Immature natural killer cell (primary cell): ENCODE measurements at regions not wholly inside any gene's neighbourhood (a gene's known extent, or its start where the extent isn't known, plus 50 kb on each side); places are given as distances from the start of the nearest gene placed in this dataset.
"Not testable (repeated sequence)": the region's sequence is repeated elsewhere in the genome, so short reads cannot be mapped to it uniquely, and the experiment has no call there.

Experiments used
- DNase-seq, 3 donors: peaks; one replicate each; pipeline ENCODE4 v3.0.0; 2022; ENCODE audit warnings: mixed read lengths in 1 of 3
- H3K27ac Mint-ChIP-seq, 6 donors: one replicate each; pipeline ENCODE4 v1.8.0; 2020; ENCODE audit warnings: mixed read lengths in 6 of 6, mild to moderate bottlenecking in 5 of 6, inconsistent platforms in 4 of 6, moderate library complexity in 3 of 6
- H3K27me3 Mint-ChIP-seq, 3 donors: one replicate each; pipeline ENCODE4 v1.8.0; 2020 to 2021; ENCODE audit warnings: low read depth in 3 of 3, mild to moderate bottlenecking in 3 of 3, mixed read lengths in 3 of 3, moderate library complexity in 3 of 3, inconsistent platforms in 1 of 3
- H3K36me3 Mint-ChIP-seq, 3 donors: one replicate each; pipeline ENCODE4 v1.8.0; 2020; ENCODE audit warnings: mixed read lengths in 3 of 3, inconsistent platforms in 2 of 3, mild to moderate bottlenecking in 2 of 3
- H3K4me1 Mint-ChIP-seq, 2 donors: one replicate each; pipeline ENCODE4 v1.8.0; 2020; ENCODE audit warnings: inconsistent platforms in 2 of 2, mild to moderate bottlenecking in 2 of 2, mixed read lengths in 2 of 2, moderate library complexity in 1 of 2
- H3K4me3 Mint-ChIP-seq, 5 donors: one replicate each; pipeline ENCODE4 v1.8.0; 2020; ENCODE audit warnings: mild to moderate bottlenecking in 5 of 5, mixed read lengths in 5 of 5, inconsistent platforms in 3 of 5, moderate library complexity in 3 of 5
- H3K9me3 Mint-ChIP-seq, 6 donors: one replicate each; pipeline ENCODE4 v1.8.0; 2020; ENCODE audit warnings: mild to moderate bottlenecking in 6 of 6, mixed read lengths in 6 of 6, inconsistent platforms in 4 of 6, moderate library complexity in 3 of 6

DNA sequence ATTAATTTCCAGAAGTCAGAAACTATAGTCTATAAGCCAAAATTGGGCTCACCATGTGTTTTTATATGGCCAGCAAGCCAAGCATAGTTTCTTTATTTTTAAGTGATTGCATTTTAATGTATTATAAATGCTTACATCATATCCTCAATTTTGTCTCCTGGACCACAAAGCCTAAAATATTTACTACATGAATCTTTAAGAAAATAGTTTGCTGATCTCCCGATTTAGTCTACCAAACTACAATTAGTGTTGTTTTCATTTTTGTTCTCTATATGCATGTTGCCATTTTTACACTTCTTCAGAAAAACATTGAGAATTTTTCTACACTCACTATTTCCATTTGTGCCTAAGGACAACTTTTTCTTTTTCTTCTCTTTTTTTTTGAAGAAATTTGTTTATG is 954.5 kb upstream of the ADAMTS5 start:
- not testable (repeated sequence) for H3K36me3 Mint-ChIP-seq, H3K27ac Mint-ChIP-seq, DNase-seq, H3K27me3 Mint-ChIP-seq, H3K4me3 Mint-ChIP-seq, H3K4me1 Mint-ChIP-seq
- peaks cover 4 to 26% (median 14%) of the 10 kb centered on the region in 6 donors for H3K9me3 Mint-ChIP-seq

- H3K36me3 Mint-ChIP-seq, H3K4me1 Mint-ChIP-seq, H3K27ac Mint-ChIP-seq, H3K4me3 Mint-ChIP-seq, DNase-seq, H3K27me3 Mint-ChIP-seq: not testable (repeated sequence)
- H3K9me3 Mint-ChIP-seq, result peaks cover 4 to 21% (median 11%) of the 10 kb centered on the region in 6 donors
These were observed 951.1 kb upstream of the ADAMTS5 start for GRCh38 chr21:27917966-27918365.

- not testable (repeated sequence) for H3K27ac Mint-ChIP-seq, H3K4me3 Mint-ChIP-seq, H3K36me3 Mint-ChIP-seq, H3K27me3 Mint-ChIP-seq, DNase-seq, H3K4me1 Mint-ChIP-seq
- peaks cover 4 to 20% (median 11%) of the 10 kb centered on the region in 6 donors for H3K9me3 Mint-ChIP-seq
These were observed 949.4 kb upstream of the ADAMTS5 start for GRCh38 chr21:27916326-27916725.

DNA sequence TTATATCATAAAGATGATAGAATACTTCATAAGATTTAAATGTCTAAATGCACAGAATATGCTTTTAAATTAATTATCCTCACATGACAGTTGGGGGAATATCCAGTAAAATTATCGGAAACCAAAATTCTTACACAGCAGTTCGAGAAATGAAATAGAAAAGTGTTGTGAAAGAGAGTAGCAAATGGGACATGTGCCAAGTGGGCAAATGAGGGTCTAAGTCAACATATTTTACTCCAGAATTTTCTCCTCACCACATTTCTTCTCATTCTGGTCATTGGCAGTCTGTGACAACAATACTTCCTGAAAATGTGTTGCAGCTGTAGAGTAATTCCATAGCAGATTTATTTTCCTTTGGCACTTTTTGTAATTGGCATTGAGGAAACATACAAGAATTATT is 945.2 kb upstream of the ADAMTS5 start:
- H3K9me3 Mint-ChIP-seq, result peaks cover 0 to 12% (median 7%) of the 10 kb centered on the region in 6 donors
- not testable (repeated sequence) for DNase-seq, H3K27me3 Mint-ChIP-seq, H3K4me3 Mint-ChIP-seq, H3K4me1 Mint-ChIP-seq, H3K27ac Mint-ChIP-seq, H3K36me3 Mint-ChIP-seq

- not testable (repeated sequence) for H3K27me3 Mint-ChIP-seq, H3K36me3 Mint-ChIP-seq, H3K9me3 Mint-ChIP-seq, H3K27ac Mint-ChIP-seq, H3K4me1 Mint-ChIP-seq, H3K4me3 Mint-ChIP-seq, DNase-seq
These were observed 942.6 kb upstream of the ADAMTS5 start for GRCh38 chr21:27909487-27909886.

- H3K27ac Mint-ChIP-seq, H3K27me3 Mint-ChIP-seq, H3K36me3 Mint-ChIP-seq, H3K4me3 Mint-ChIP-seq, DNase-seq, H3K4me1 Mint-ChIP-seq: not testable (repeated sequence)
- peaks cover 0 to 11% (median 2%) of the 10 kb centered on the region in 6 donors for H3K9me3 Mint-ChIP-seq
These were observed 941.9 kb upstream of the ADAMTS5 start for GRCh38 chr21:27908816-27909215.

DNA sequence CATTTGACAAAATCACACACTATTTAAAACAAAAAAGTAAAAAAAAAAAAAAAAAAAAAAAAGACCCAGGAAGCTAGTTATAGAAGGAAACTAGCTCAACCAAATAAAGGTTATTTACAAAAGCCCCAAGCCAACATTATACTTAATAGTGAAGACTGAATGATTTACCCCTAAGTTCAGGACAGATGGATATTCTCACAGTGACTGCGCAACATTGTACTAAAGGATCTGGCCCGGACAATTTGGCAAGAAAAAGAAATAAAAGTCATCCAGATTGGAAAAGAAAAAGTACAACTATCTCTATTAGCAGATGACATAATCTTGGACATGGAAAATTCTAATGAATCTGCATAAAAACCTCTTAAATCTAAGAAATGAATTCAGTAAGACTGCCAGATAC is 936.0 kb upstream of the ADAMTS5 start:
- H3K36me3 Mint-ChIP-seq, H3K4me3 Mint-ChIP-seq, DNase-seq, H3K27ac Mint-ChIP-seq, H3K4me1 Mint-ChIP-seq, H3K27me3 Mint-ChIP-seq: not testable (repeated sequence)
- H3K9me3 Mint-ChIP-seq, result peaks cover 0 to 20% (median 1%) of the 10 kb centered on the region in 6 donors

DNA sequence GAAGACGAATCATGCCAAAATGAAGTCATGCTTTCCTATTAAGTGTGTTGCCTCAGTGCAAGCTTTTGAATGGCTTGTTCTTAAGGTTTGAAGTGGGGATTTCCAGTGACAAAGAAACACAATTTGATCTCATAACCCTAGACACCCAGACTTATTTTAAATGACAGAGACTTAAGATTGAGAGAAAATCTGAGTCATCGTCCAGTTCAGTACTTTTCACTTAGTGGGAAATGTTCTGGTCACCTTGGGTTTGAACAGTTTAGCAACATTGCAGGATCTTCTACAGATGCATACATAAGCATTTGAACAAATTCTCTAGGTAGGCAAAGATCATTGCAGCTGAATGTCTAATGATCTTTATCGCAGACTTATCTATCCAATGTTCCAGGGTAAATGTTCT is 926.7 kb upstream of the ADAMTS5 start:
- peaks cover 0 to 10% (median 0%) of the 10 kb centered on the region in 6 donors for H3K9me3 Mint-ChIP-seq
- H3K4me1 Mint-ChIP-seq, H3K36me3 Mint-ChIP-seq, H3K27ac Mint-ChIP-seq, H3K4me3 Mint-ChIP-seq, DNase-seq, H3K27me3 Mint-ChIP-seq: not testable (repeated sequence)

GRCh38 chr21:27891495-27891894 is 924.6 kb upstream of the ADAMTS5 start:
- H3K4me3 Mint-ChIP-seq, H3K36me3 Mint-ChIP-seq, H3K9me3 Mint-ChIP-seq, H3K27me3 Mint-ChIP-seq, DNase-seq, H3K27ac Mint-ChIP-seq, H3K4me1 Mint-ChIP-seq: not testable (repeated sequence)

GRCh38 chr21:27887808-27888455 is 921.0 kb upstream of the ADAMTS5 start:
- DNase-seq, H3K4me3 Mint-ChIP-seq, H3K36me3 Mint-ChIP-seq, H3K27me3 Mint-ChIP-seq, H3K4me1 Mint-ChIP-seq, H3K27ac Mint-ChIP-seq: not testable (repeated sequence)
- H3K9me3 Mint-ChIP-seq, result peaks cover 4 to 13% (median 8%) of the 10 kb centered on the region in 6 donors

DNA sequence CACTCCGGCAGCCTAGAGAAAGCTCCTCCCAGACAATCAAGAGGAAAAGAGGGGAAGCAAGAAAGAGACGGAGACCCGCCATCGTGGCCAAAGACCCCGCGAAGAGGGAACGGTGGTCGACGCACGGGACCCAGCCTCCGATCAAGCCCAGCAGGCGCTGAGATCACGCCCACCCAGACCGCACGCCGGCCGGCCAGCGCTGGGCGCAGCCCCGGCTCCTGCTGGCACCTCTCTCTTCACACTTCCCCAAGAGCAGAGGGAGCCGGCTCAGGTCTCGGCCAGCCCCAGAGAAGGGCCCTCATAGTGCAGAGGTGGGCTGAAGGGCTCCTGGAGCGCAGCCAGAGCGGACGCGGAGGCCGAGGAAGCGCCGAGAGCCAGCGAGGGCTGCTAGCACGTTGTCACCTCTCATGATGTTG is 918.4 kb upstream of the ADAMTS5 start:
- peaks cover 4 to 13% (median 7%) of the 10 kb centered on the region in 6 donors for H3K9me3 Mint-ChIP-seq
- DNase-seq, result no peak
- H3K36me3 Mint-ChIP-seq, result no peaks in the 10 kb centered on the region
- H3K27ac Mint-ChIP-seq, result no peak overlapping the region
- peaks cover 0 to 1% (median 0%) of the 10 kb centered on the region in 3 donors for H3K27me3 Mint-ChIP-seq
- H3K4me3 Mint-ChIP-seq, result no peak overlapping the region
- no peaks in the 10 kb centered on the region for H3K4me1 Mint-ChIP-seq

DNA sequence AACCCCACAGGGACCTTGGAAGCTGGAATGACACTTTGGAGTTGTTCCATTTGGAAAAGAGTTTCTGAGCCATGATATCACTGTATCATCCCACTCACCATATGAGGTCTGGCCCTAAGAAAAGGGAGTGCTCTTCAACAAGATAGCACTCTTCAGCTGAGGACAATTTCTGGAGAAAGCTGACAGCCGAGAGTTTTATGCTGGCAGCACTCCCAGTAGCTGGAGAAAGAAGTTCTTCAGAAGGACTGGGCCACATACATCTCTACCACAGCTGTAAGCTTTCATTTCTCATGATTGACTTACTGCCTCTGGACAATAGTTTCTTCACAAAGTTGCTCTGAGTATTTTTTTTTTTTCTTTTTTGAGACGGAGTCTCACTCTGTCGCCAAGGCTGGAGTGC is 914.4 kb upstream of the ADAMTS5 start:
- H3K9me3 Mint-ChIP-seq, result peaks cover 4 to 23% (median 9%) of the 10 kb centered on the region in 6 donors
- not testable (repeated sequence) for H3K36me3 Mint-ChIP-seq, H3K4me3 Mint-ChIP-seq, DNase-seq, H3K27me3 Mint-ChIP-seq, H3K27ac Mint-ChIP-seq, H3K4me1 Mint-ChIP-seq

GRCh38 chr21:27872411-27872810 is 905.5 kb upstream of the ADAMTS5 start:
- H3K4me1 Mint-ChIP-seq, H3K27ac Mint-ChIP-seq, DNase-seq, H3K4me3 Mint-ChIP-seq, H3K27me3 Mint-ChIP-seq, H3K36me3 Mint-ChIP-seq: not testable (repeated sequence)
- H3K9me3 Mint-ChIP-seq, result peaks cover 0 to 30% (median 15%) of the 10 kb centered on the region in 6 donors

DNA sequence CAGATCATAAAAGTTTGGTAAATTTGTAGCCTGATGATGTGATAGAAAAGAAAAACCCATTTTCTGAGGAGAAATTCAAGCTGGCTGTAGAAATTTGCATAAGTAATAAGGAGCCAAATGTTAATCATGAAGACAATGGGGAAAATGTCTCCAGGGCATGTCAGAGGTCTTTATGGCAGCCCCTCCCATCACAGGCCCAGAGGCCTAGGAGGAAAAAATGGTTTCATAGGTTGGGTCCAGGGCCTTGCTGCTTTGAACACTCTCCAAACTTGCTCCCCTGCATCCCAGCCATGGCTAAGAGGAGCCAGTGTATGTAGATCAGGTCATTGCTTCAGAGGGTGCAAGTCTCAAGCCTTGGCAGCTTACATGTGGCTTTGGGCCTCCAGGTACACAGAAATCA is 903.9 kb upstream of the ADAMTS5 start:
- not testable (repeated sequence) for H3K27me3 Mint-ChIP-seq, DNase-seq, H3K4me3 Mint-ChIP-seq, H3K27ac Mint-ChIP-seq, H3K4me1 Mint-ChIP-seq, H3K36me3 Mint-ChIP-seq
- peaks cover 0 to 35% (median 15%) of the 10 kb centered on the region in 6 donors for H3K9me3 Mint-ChIP-seq

GRCh38 chr21:27860314-27860955 is 893.5 kb upstream of the ADAMTS5 start:
- not testable (repeated sequence) for DNase-seq, H3K27ac Mint-ChIP-seq, H3K27me3 Mint-ChIP-seq, H3K36me3 Mint-ChIP-seq, H3K4me1 Mint-ChIP-seq, H3K4me3 Mint-ChIP-seq
- peaks cover 0 to 16% (median 2%) of the 10 kb centered on the region in 6 donors for H3K9me3 Mint-ChIP-seq
